IMR-90 (cell line): ENCODE measurements at regions not wholly inside any gene's neighbourhood (a gene's known extent, or its start where the extent isn't known, plus 50 kb on each side); places are given as distances from the start of the nearest gene placed in this dataset.

Experiments
- CTCF ChIP-seq: conservative IDR thresholded peaks from 2 replicates; pipeline ENCODE4 v1.5.1; 2012; ENCODE audit warnings: mild to moderate bottlenecking, low read depth, low read length, improper control_type of control experiment
- ELK1 ChIP-seq: fragments of 150-350 bp; IDR thresholded peaks from 2 replicates; pipeline ENCODE4 v1.6.1; 2016; ENCODE audit warnings: low read depth, mild to moderate bottlenecking, low read length, moderate library complexity, borderline replicate concordance
- MAFK ChIP-seq: IDR thresholded peaks from 2 replicates; pipeline ENCODE4 v1.6.1; 2012; ENCODE audit warnings: low read depth, low read length, improper control_type of control experiment
- POLR2A ChIP-seq: IDR thresholded peaks from 2 replicates; pipeline ENCODE4 v1.6.1; 2012; ENCODE audit warnings: mild to moderate bottlenecking, low read depth, low read length
- RAD21 ChIP-seq: IDR thresholded peaks from 2 replicates; pipeline ENCODE4 v1.6.1; 2012; ENCODE audit warnings: low read length, improper control_type of control experiment
- SMC3 ChIP-seq: fragments of 150-350 bp; IDR thresholded peaks from 2 replicates; pipeline ENCODE4 v1.6.1; 2016; ENCODE audit warnings: low read depth, mild to moderate bottlenecking, antibody characterized with exemption, low read length, moderate library complexity
- TF ChIP-seq, protein P1 (sequence below): fragments of 150-350 bp; IDR thresholded peaks from 2 replicates; pipeline ENCODE4 v1.6.1; 2017; ENCODE audit warnings: mild to moderate bottlenecking, antibody characterized with exemption, low read length, low read depth

GRCh38 chr20:4606051-4606450 lies 80.2 kb upstream of the PRNP start:
- TF ChIP-seq CTCF = no peak
- TF ChIP-seq POLR2A = no peak
- no peak for TF ChIP-seq SMC3
- no peak for TF ChIP-seq ELK1
- no peak for TF ChIP-seq MAFK
- no peak for TF ChIP-seq RAD21
- TF ChIP-seq, protein P1, sequence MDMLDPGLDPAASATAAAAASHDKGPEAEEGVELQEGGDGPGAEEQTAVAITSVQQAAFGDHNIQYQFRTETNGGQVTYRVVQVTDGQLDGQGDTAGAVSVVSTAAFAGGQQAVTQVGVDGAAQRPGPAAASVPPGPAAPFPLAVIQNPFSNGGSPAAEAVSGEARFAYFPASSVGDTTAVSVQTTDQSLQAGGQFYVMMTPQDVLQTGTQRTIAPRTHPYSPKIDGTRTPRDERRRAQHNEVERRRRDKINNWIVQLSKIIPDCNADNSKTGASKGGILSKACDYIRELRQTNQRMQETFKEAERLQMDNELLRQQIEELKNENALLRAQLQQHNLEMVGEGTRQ = no peak
